ENCODE measurements at regions not wholly inside any gene's neighbourhood (a gene's known extent, or its start where the extent isn't known, plus 50 kb on each side); places are given as distances from the start of the nearest gene placed in this dataset.

DNA sequence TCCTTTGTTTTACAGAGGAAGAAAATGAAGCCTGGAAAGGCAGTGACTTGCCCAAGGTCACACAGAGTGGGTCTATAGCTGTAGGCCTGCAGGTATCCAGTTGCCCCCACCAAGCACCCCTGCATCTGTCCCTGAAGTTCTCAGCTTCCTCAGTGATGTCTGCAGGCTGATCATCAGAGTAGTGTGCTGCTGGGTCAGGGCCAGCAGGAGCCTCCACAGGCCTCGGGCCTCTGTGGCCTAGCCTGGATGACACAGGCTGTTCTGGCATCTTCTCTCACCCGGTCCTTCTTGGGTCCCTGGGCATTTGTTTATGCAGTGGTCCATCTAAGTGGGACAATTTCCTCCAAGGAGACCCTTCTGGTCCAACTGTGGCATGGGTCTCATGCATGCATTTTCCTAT is 74.8 kb upstream of the E2F8 start:
- Mint-ChIP-seq H3K36me3 (ENCODE audit: insufficient read depth, unreplicated experiment) (no peaks in the 10 kb centered on the region), H3K4me1 (ENCODE audit: low read depth, unreplicated experiment) (no peaks in the 10 kb centered on the region), H3K4me3 (ENCODE audit: unreplicated experiment) (no peak overlapping the region), H3K27me3 (ENCODE audit: insufficient read depth, unreplicated experiment) (peaks cover 7% of the 10 kb centered on the region), H3K27ac (ENCODE audit: unreplicated experiment) (no peak overlapping the region), H3K9me3 (ENCODE audit: unreplicated experiment) (no peaks in the 10 kb centered on the region)
- H3K4me1 ChIP-seq = no peaks in the 10 kb centered on the region
- TF ChIP-seq, protein P1, sequence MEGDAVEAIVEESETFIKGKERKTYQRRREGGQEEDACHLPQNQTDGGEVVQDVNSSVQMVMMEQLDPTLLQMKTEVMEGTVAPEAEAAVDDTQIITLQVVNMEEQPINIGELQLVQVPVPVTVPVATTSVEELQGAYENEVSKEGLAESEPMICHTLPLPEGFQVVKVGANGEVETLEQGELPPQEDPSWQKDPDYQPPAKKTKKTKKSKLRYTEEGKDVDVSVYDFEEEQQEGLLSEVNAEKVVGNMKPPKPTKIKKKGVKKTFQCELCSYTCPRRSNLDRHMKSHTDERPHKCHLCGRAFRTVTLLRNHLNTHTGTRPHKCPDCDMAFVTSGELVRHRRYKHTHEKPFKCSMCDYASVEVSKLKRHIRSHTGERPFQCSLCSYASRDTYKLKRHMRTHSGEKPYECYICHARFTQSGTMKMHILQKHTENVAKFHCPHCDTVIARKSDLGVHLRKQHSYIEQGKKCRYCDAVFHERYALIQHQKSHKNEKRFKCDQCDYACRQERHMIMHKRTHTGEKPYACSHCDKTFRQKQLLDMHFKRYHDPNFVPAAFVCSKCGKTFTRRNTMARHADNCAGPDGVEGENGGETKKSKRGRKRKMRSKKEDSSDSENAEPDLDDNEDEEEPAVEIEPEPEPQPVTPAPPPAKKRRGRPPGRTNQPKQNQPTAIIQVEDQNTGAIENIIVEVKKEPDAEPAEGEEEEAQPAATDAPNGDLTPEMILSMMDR (IDR thresholded peaks at IDR 0.05; ENCODE audit: insufficient read depth in 1 of 2, low read depth in 1 of 2, low read length in 1 of 2, severe bottlenecking in 1 of 2, unreplicated experiment in 1 of 2) = no peak
- no peak overlapping the region for H3K4me3 ChIP-seq (ENCODE audit: low read depth, low read length)
- intact Hi-C loops (cut with micrococcal nuclease; ENCODE audit: unreplicated experiment) = no loop called here
- H3K36me3 ChIP-seq (ENCODE audit: control insufficient read depth, insufficient read depth, low read length) = no peaks in the 10 kb centered on the region
- BruUV-seq (replicated peaks) = no TSS peak
- no peaks in the 10 kb centered on the region for H3K9me3 ChIP-seq
- DNase-seq = no peak
- ChIA-PET CTCF (no interaction called here), POLR2A (no interaction called here)
- H3K27me3 ChIP-seq (replicated peaks; ENCODE audit: control insufficient read depth, insufficient read depth, low read length) = no peaks in the 10 kb centered on the region

GRCh38 chr11:19313140-19313539 is 72.4 kb upstream of the E2F8 start:
- no peaks in the 10 kb centered on the region for H3K4me1 Mint-ChIP-seq (ENCODE audit: low read depth, unreplicated experiment)
- no TSS peak for BruUV-seq (replicated peaks)
- no peaks in the 10 kb centered on the region for H3K36me3 Mint-ChIP-seq (ENCODE audit: insufficient read depth, unreplicated experiment)
- Histone ChIP-seq H3K27me3 (replicated peaks; ENCODE audit: control insufficient read depth, insufficient read depth, low read length) (no peaks in the 10 kb centered on the region), H3K4me1 (no peaks in the 10 kb centered on the region), H3K36me3 (ENCODE audit: control insufficient read depth, insufficient read depth, low read length) (no peaks in the 10 kb centered on the region), H3K4me3 (ENCODE audit: low read depth, low read length) (no peak overlapping the region), H3K9me3 (no peaks in the 10 kb centered on the region)
- intact Hi-C loops (cut with micrococcal nuclease; ENCODE audit: unreplicated experiment) = no loop called here
- POLR2A ChIA-PET = no interaction called here
- H3K27ac Mint-ChIP-seq (ENCODE audit: unreplicated experiment) = no peak overlapping the region
- no peak for DNase-seq
- TF ChIP-seq, protein P1 (IDR thresholded peaks at IDR 0.05; ENCODE audit: insufficient read depth in 1 of 2, low read depth in 1 of 2, low read length in 1 of 2, severe bottlenecking in 1 of 2, unreplicated experiment in 1 of 2) = no peak
- no peak overlapping the region for H3K4me3 Mint-ChIP-seq (ENCODE audit: unreplicated experiment)
- CTCF ChIA-PET = no interaction called here
- no peaks in the 10 kb centered on the region for H3K27me3 Mint-ChIP-seq (ENCODE audit: insufficient read depth, unreplicated experiment)
- no peaks in the 10 kb centered on the region for H3K9me3 Mint-ChIP-seq (ENCODE audit: unreplicated experiment)

GRCh38 chr11:19311308-19312030 is 70.7 kb upstream of the E2F8 start:
- BruUV-seq (replicated peaks) = no TSS peak
- Histone ChIP-seq H3K9me3 (no peaks in the 10 kb centered on the region), H3K36me3 (ENCODE audit: control insufficient read depth, insufficient read depth, low read length) (no peaks in the 10 kb centered on the region), H3K4me1 (no peaks in the 10 kb centered on the region), H3K4me3 (ENCODE audit: low read depth, low read length) (no peak overlapping the region), H3K27me3 (replicated peaks; ENCODE audit: control insufficient read depth, insufficient read depth, low read length) (no peaks in the 10 kb centered on the region)
- Mint-ChIP-seq H3K4me1 (ENCODE audit: low read depth, unreplicated experiment) (no peaks in the 10 kb centered on the region), H3K27ac (ENCODE audit: unreplicated experiment) (no peak overlapping the region), H3K9me3 (ENCODE audit: unreplicated experiment) (no peaks in the 10 kb centered on the region), H3K36me3 (ENCODE audit: insufficient read depth, unreplicated experiment) (no peaks in the 10 kb centered on the region), H3K4me3 (ENCODE audit: unreplicated experiment) (no peak overlapping the region), H3K27me3 (ENCODE audit: insufficient read depth, unreplicated experiment) (no peaks in the 10 kb centered on the region)
- CTCF ChIA-PET = interaction anchor here (1.0 kb wide), 1 partner anchor 71 kb away, joined by 3 read pairs; no protein-coding TSS in a partner anchor
- intact Hi-C loops (cut with micrococcal nuclease; ENCODE audit: unreplicated experiment) = loop anchor here (1.0 kb wide), 2 partner anchors 240 to 242 kb away; no protein-coding TSS in a partner anchor
- DNase-seq = peak; percentile 56 to 83
- TF ChIP-seq, protein P1 (IDR thresholded peaks at IDR 0.05; ENCODE audit: insufficient read depth in 1 of 2, low read depth in 1 of 2, low read length in 1 of 2, severe bottlenecking in 1 of 2, unreplicated experiment in 1 of 2) = peak; percentile 79 to 94
- POLR2A ChIA-PET = no interaction called here

Data from Caco-2 (cell line).